COLO668 (cell line): ENCODE measurements at regions not wholly inside any gene's neighbourhood (a gene's known extent, or its start where the extent isn't known, plus 50 kb on each side); places are given as distances from the start of the nearest gene placed in this dataset.
"Not testable (repeated sequence)": the region's sequence is repeated elsewhere in the genome, so short reads cannot be mapped to it uniquely, and the experiment has no call there.

ENCODE experiments used
- DNase-seq: peaks from one replicate; lab custom pipeline; 2025; ENCODE audit not compliant: unreplicated experiment; lab: John Stamatoyannopoulos, UW

GRCh38 chr17:27090450-27091042, 203.4 kb upstream of the WSB1 start:
- DNase-seq: not testable (repeated sequence)

GRCh38 chr17:27091043-27091497, 202.8 kb upstream of the WSB1 start:
- no peak for DNase-seq

GRCh38 chr17:27094179-27094578, 199.7 kb upstream of the WSB1 start:
- not testable (repeated sequence) for DNase-seq

GRCh38 chr17:27095821-27096220, 198.1 kb upstream of the WSB1 start:
- DNase-seq: not testable (repeated sequence)

GRCh38 chr17:27099266-27099665, 194.6 kb upstream of the WSB1 start:
- not testable (repeated sequence) for DNase-seq

GRCh38 chr17:27104605-27105221, 189.2 kb upstream of the WSB1 start:
- DNase-seq: not testable (repeated sequence)

- no peak for DNase-seq
Measured at GRCh38 chr17:27105636-27106035, 188.3 kb upstream of the WSB1 start.

- no peak for DNase-seq
Measured at GRCh38 chr17:27106347-27106981, 187.4 kb upstream of the WSB1 start.

GRCh38 chr17:27106982-27107360, 186.9 kb upstream of the WSB1 start:
- no peak for DNase-seq

- not testable (repeated sequence) for DNase-seq
Measured at GRCh38 chr17:27107386-27108328, 186.3 kb upstream of the WSB1 start.

GRCh38 chr17:27109346-27109745, 184.6 kb upstream of the WSB1 start:
- no peak for DNase-seq

GRCh38 chr17:27153005-27153404, 140.9 kb upstream of the WSB1 start:
- DNase-seq: no peak

GRCh38 chr17:27155866-27156265, 138.0 kb upstream of the WSB1 start:
- DNase-seq: no peak

GRCh38 chr17:27157297-27157696, 136.6 kb upstream of the WSB1 start:
- no peak for DNase-seq

- no peak for DNase-seq
Measured at GRCh38 chr17:27157898-27158297, 136.0 kb upstream of the WSB1 start.

- no peak for DNase-seq
Measured at GRCh38 chr17:27158382-27158781, 135.5 kb upstream of the WSB1 start.

- no peak for DNase-seq
Measured at GRCh38 chr17:27180322-27180721, 113.6 kb upstream of the WSB1 start.

GRCh38 chr17:27181379-27181925, 112.5 kb upstream of the WSB1 start:
- DNase-seq: not testable (repeated sequence)

GRCh38 chr17:27181935-27182334, 112.0 kb upstream of the WSB1 start:
- no peak for DNase-seq

GRCh38 chr17:27197505-27197904, 96.4 kb upstream of the WSB1 start:
- not testable (repeated sequence) for DNase-seq

- no peak for DNase-seq
Measured at GRCh38 chr17:27199948-27200347, 94.0 kb upstream of the WSB1 start.
